Endothelial cell of umbilical vein (primary cell): ENCODE measurements at regions not wholly inside any gene's neighbourhood (a gene's known extent, or its start where the extent isn't known, plus 50 kb on each side); places are given as distances from the start of the nearest gene placed in this dataset.

Experiments used
- BruUV-seq: library from RNA; stranded (reverse); fragments of 400-500 nt; replicated peaks from 2 replicates; lab custom pipeline; 2021; lab: Mats Ljungman, UMichigan
- CTCF ChIA-PET: fragments of 300-600, 350-600 bp; sonication (Branson Sonifier 250); formaldehyde crosslinking; loops from one replicate; lab custom pipeline; 2021; ENCODE audit warnings: antibody characterized with exemption, inconsistent platforms; lab: Charles Lee
- POLR2A ChIA-PET: fragments of 300-600, 350-600 bp; sonication (Branson Sonifier 250); formaldehyde crosslinking; loops from one replicate; lab custom pipeline; 2021; ENCODE audit warnings: antibody characterized with exemption, inconsistent platforms; lab: Charles Lee
- DNase-seq: peaks from one replicate; pipeline ENCODE4 v3.0.0-alpha.2; 2011; ENCODE audit warnings: low read depth, low spot score
- FAIRE-seq: peaks from 2 replicates; lab custom pipeline; 2011; peaks lifted over from hg19 to GRCh38; lab: Jason Lieb, UNC
- H2AFZ ChIP-seq: 2 replicates; pipeline ENCODE4 v1.6.0; 2012; ENCODE audit warnings: low read depth, low read length, control low read depth, inconsistent platforms
- H3K27ac ChIP-seq: 2 replicates; pipeline ENCODE4 v1.5.1; 2011; ENCODE audit warnings: low read depth, mild to moderate bottlenecking, control low read depth, low read length, moderate library complexity; ENCODE audit not compliant: insufficient read depth
- H3K27me3 ChIP-seq, 2 experiments: 2 replicates each; pipeline versions ENCODE4 v1.6.0 to v1.6.1; 2011; ENCODE audit warnings: low read length in 2 of 2, mixed read lengths in 1 of 2; ENCODE audit not compliant: control insufficient read depth in 2 of 2, insufficient read depth in 2 of 2
- H3K36me3 ChIP-seq, 2 experiments: 2 replicates in 1 of 2; 3 replicates in 1 of 2; pipeline ENCODE4 v1.5.1; 2011; ENCODE audit warnings: low read length in 2 of 2, mild to moderate bottlenecking in 1 of 2, moderate library complexity in 1 of 2; ENCODE audit not compliant: control insufficient read depth in 2 of 2, insufficient read depth in 2 of 2; ENCODE audit errors: extremely low read depth in 1 of 2
- H3K4me1 ChIP-seq: 3 replicates; pipeline ENCODE4 v1.5.1; 2011; ENCODE audit warnings: mild to moderate bottlenecking, low read length; ENCODE audit not compliant: control insufficient read depth, insufficient read depth; ENCODE audit errors: extremely low read depth
- H3K4me2 ChIP-seq: 2 replicates; pipeline ENCODE4 v1.6.1; 2011; ENCODE audit warnings: low read length, control low read depth, mixed read lengths; ENCODE audit not compliant: insufficient read depth
- H3K4me3 ChIP-seq, 3 experiments: fragments of 200-600 bp in 1 of 3; sonication (generic), shearing (Covaris generic) in 1 of 3; replicated peaks in 1 of 3; 2 replicates each; pipeline ENCODE4 v1.5.1; 2011 to 2016; ENCODE audit warnings: control low read depth in 3 of 3, low read length in 3 of 3, mild to moderate bottlenecking in 2 of 3, inconsistent platforms in 1 of 3, low read depth in 1 of 3, moderate library complexity in 1 of 3; ENCODE audit not compliant: insufficient read depth in 1 of 3
- H3K79me2 ChIP-seq: 2 replicates; pipeline ENCODE4 v1.6.0; 2012; ENCODE audit warnings: low read length, inconsistent platforms; ENCODE audit not compliant: control insufficient read depth, insufficient read depth
- H3K9ac ChIP-seq: replicated peaks from 2 replicates; pipeline ENCODE3; 2011; ENCODE audit warnings: low read length, control low read depth; ENCODE audit not compliant: insufficient read depth; ENCODE audit errors: extremely low read depth
- H3K9me1 ChIP-seq: replicated peaks from 3 replicates; pipeline ENCODE4 v1.6.0; 2011; ENCODE audit warnings: mild to moderate bottlenecking, low read length; ENCODE audit not compliant: control insufficient read depth, insufficient read depth; ENCODE audit errors: extremely low read depth
- H3K9me3 ChIP-seq: replicated peaks from 2 replicates; pipeline ENCODE4 v1.5.1; 2012; ENCODE audit warnings: low read length, inconsistent platforms; ENCODE audit not compliant: control insufficient read depth, insufficient read depth
- H4K20me1 ChIP-seq: replicated peaks from 2 replicates; pipeline ENCODE3; 2011; ENCODE audit warnings: mild to moderate bottlenecking, low read length; ENCODE audit not compliant: control insufficient read depth, insufficient read depth; ENCODE audit errors: extremely low read depth
- CTCF ChIP-seq, 2 donors: IDR thresholded peaks; 1 replicate in 1 of 2; 2 replicates in 1 of 2; pipeline ENCODE4 v1.5.1; 2011; ENCODE audit warnings: low read length in 2 of 2, mild to moderate bottlenecking in 2 of 2, moderate library complexity in 2 of 2, control low read depth in 1 of 2, inconsistent platforms in 1 of 2, low read depth in 1 of 2; ENCODE audit not compliant: insufficient read depth in 1 of 2; ENCODE audit errors: extremely low read depth in 1 of 2
- EZH2 ChIP-seq: IDR thresholded peaks from 2 replicates; pipeline ENCODE4 v1.6.1; 2012; ENCODE audit warnings: borderline replicate concordance, low read depth, mild to moderate bottlenecking, moderate library complexity, low read length, inconsistent platforms; ENCODE audit not compliant: severe bottlenecking
- FOS ChIP-seq: IDR thresholded peaks from 2 replicates; pipeline ENCODE4 v1.6.1; 2011; ENCODE audit warnings: mild to moderate bottlenecking, low read length, moderate library complexity, borderline replicate concordance; ENCODE audit not compliant: insufficient read depth
- GATA2 ChIP-seq: IDR thresholded peaks from 2 replicates; pipeline ENCODE4 v1.7.0; 2011; ENCODE audit warnings: low read depth, mild to moderate bottlenecking, moderate library complexity, mixed read lengths, low read length; ENCODE audit not compliant: insufficient read length, insufficient read depth
- JUN ChIP-seq: IDR thresholded peaks from 2 replicates; pipeline ENCODE4 v1.6.1; 2011; ENCODE audit warnings: borderline replicate concordance, low read depth; ENCODE audit not compliant: insufficient read length, insufficient read depth
- MYC ChIP-seq: IDR thresholded peaks from one replicate; pipeline ENCODE4 v1.6.1; 2011; ENCODE audit warnings: mild to moderate bottlenecking, low read depth, low read length
- POLR2A ChIP-seq: IDR thresholded peaks from 2 replicates; pipeline ENCODE4 v1.6.1; 2012; ENCODE audit warnings: low read depth, mild to moderate bottlenecking, control low read depth, low read length
- POLR2AphosphoS5 ChIP-seq: IDR thresholded peaks from 2 replicates; pipeline ENCODE4 v1.6.1; 2012; ENCODE audit warnings: low read depth, mild to moderate bottlenecking, control low read depth, low read length, moderate library complexity; ENCODE audit not compliant: insufficient read depth
- dilution Hi-C: fragments of 300-500 bp; cut with MboI; formaldehyde crosslinking; loops from one replicate; pipeline ENCODE4 v1.15.0; 2019; ENCODE audit warnings: low sequenced_read_pairs; ENCODE audit not compliant: extremely low pct_ligation_motif_present
- intact Hi-C: fragments of 100-400 bp; cut with micrococcal nuclease; formaldehyde crosslinking; loops from one replicate; pipeline ENCODE4 v1.10.0; 2022
- TF ChIP-seq, protein P1 (sequence below): IDR thresholded peaks from 2 replicates; pipeline ENCODE4 v1.6.1; 2011; ENCODE audit not compliant: insufficient read depth, insufficient read length

GRCh38 chr2:37507051-37507410, 162.6 kb downstream of the QPCT start:
- CTCF ChIA-PET, result no interaction called here
- Histone ChIP-seq H3K4me2 (no peak overlapping the region), H3K36me3 (no peaks in the 10 kb centered on the region), H3K9me1 (no peaks in the 10 kb centered on the region), H3K4me3 (no peak overlapping the region), H3K27ac (no peak overlapping the region), H3K9ac (no peak overlapping the region), H4K20me1 (no peaks in the 10 kb centered on the region), H3K79me2 (no peaks in the 10 kb centered on the region), H3K9me3 (no peaks in the 10 kb centered on the region), H3K27me3 (no peaks in the 10 kb centered on the region), H3K4me1 (no peaks in the 10 kb centered on the region), H2AFZ (no peak overlapping the region)
- DNase-seq, result no peak
- BruUV-seq, result no TSS peak
- TF ChIP-seq POLR2A (no peak), MYC (no peak), EZH2 (no peak), JUN (no peak), FOS (no peak), GATA2 (no peak)
- TF ChIP-seq, protein P1, sequence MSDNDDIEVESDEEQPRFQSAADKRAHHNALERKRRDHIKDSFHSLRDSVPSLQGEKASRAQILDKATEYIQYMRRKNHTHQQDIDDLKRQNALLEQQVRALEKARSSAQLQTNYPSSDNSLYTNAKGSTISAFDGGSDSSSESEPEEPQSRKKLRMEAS, result no peak
- POLR2A ChIA-PET, result no interaction called here
- no peak for FAIRE-seq
- dilution Hi-C loops, result no loop called here
- intact Hi-C loops, result no loop called here

GRCh38 chr2:37507703-37508102, 163.3 kb downstream of the QPCT start:
- no peak overlapping the region for H3K4me2 ChIP-seq
- POLR2A ChIA-PET, result no interaction called here
- no peak for TF ChIP-seq POLR2AphosphoS5
- no peak for TF ChIP-seq EZH2
- TF ChIP-seq CTCF (IDR thresholded peaks at IDR 0.05; ENCODE audit: extremely low read depth in 1 of 2, insufficient read depth in 1 of 2, low read depth in 1 of 2, low read length in 2 of 2), result no peak
- TF ChIP-seq FOS, result no peak
- no peak for TF ChIP-seq GATA2
- no peak for TF ChIP-seq POLR2A
- no peak for TF ChIP-seq MYC
- TF ChIP-seq, protein P1, result no peak
- TF ChIP-seq JUN, result no peak
- DNase-seq, result no peak
- dilution Hi-C loops (no loop called here), intact Hi-C loops (no loop called here)
- CTCF ChIA-PET, result no interaction called here
- H3K9me3 ChIP-seq, result no peaks in the 10 kb centered on the region
- no peaks in the 10 kb centered on the region for H3K27me3 ChIP-seq
- no peaks in the 10 kb centered on the region for H4K20me1 ChIP-seq
- no peaks in the 10 kb centered on the region for H3K79me2 ChIP-seq
- no peak overlapping the region for H3K4me3 ChIP-seq
- H2AFZ ChIP-seq, result no peak overlapping the region
- BruUV-seq, result no TSS peak
- no peaks in the 10 kb centered on the region for H3K9me1 ChIP-seq
- no peak overlapping the region for H3K9ac ChIP-seq
- H3K36me3 ChIP-seq, result no peaks in the 10 kb centered on the region
- no peaks in the 10 kb centered on the region for H3K4me1 ChIP-seq
- no peak for FAIRE-seq
- H3K27ac ChIP-seq, result no peak overlapping the region
